SH-SY5Y (cell line): ENCODE measurements at regions not wholly inside any gene's neighbourhood (a gene's known extent, or its start where the extent isn't known, plus 50 kb on each side); places are given as distances from the start of the nearest gene placed in this dataset.

Experiments used
- GATA2 ChIP-seq: IDR thresholded peaks from 2 replicates; pipeline ENCODE4 v1.6.1; 2011; ENCODE audit warnings: mild to moderate bottlenecking, low read depth, low read length
- GATA3 ChIP-seq: IDR thresholded peaks from 2 replicates; pipeline ENCODE4 v1.6.1; 2011; ENCODE audit warnings: low read depth, mild to moderate bottlenecking, low read length, moderate library complexity

DNA sequence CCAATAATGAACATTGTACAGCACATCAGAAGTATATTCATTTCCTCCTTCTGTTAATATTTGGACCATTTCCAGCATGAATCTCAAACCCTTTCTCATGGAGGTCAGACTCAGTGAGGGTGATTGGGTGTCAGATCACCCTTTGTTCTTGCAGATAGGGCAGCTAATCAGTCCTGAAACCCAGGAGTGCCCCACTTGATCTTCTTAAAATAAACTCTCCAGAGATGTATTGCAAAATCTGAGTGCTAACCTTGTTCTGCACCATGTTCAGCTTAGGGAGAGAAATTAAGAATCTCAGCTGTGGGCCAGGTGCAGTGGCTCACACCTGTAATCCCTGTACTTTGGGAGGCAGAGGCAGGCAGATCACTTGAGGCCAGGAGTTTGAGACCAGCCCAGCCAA lies 869.4 kb downstream of the TYW1 start:
- TF ChIP-seq GATA3 (no peak), GATA2 (no peak)
